Activated CD8-positive, alpha-beta memory T cell treated with anti-CD3 and anti-CD28 coated beads, Interleukin-2, amount 10 ng/mL, durations not matched to agents 7 days and 5 days (primary cell): ENCODE measurements at regions not wholly inside any gene's neighbourhood (a gene's known extent, or its start where the extent isn't known, plus 50 kb on each side); places are given as distances from the start of the nearest gene placed in this dataset.
"Not testable (repeated sequence)": the region's sequence is repeated elsewhere in the genome, so short reads cannot be mapped to it uniquely, and the experiment has no call there.

Source experiments
- ATAC-seq: fragments of 150-1000 bp; cut with Tn5 transposase; one replicate; pipeline ENCODE4 v1.10.0; 2021; ENCODE audit warnings: moderate library complexity
- CTCF ChIA-PET: fragments of 350-600 bp; sonication (Branson Sonifier 250); formaldehyde crosslinking; loops from one replicate; lab custom pipeline; 2021; ENCODE audit warnings: antibody characterized with exemption; lab: Charles Lee
- DNase-seq: peaks from one replicate; pipeline ENCODE4 v3.0.0-alpha.2; 2020
- H3K27ac Mint-ChIP-seq: one replicate; pipeline ENCODE4 v1.8.0; 2021; ENCODE audit warnings: mild to moderate bottlenecking, mixed read lengths
- H3K27me3 Mint-ChIP-seq: one replicate; pipeline ENCODE4 v1.8.0; 2021; ENCODE audit warnings: mixed read lengths
- H3K36me3 Mint-ChIP-seq: one replicate; pipeline ENCODE4 v1.8.0; 2021; ENCODE audit warnings: mild to moderate bottlenecking, mixed read lengths
- H3K4me1 Mint-ChIP-seq: one replicate; pipeline ENCODE4 v1.8.0; 2021; ENCODE audit warnings: mixed read lengths
- H3K4me3 Mint-ChIP-seq: one replicate; pipeline ENCODE4 v1.8.0; 2021; ENCODE audit warnings: mild to moderate bottlenecking, moderate library complexity, mixed read lengths
- H3K9me3 Mint-ChIP-seq: one replicate; pipeline ENCODE4 v1.8.0; 2022; ENCODE audit warnings: low read depth, mixed read lengths

GRCh38 chr1:220966881-220967611 is 87.8 kb downstream of the HLX start:
- CTCF ChIA-PET = no interaction called here
- DNase-seq = no peak
- no peak overlapping the region for H3K27ac Mint-ChIP-seq
- peaks cover 1% of the 10 kb centered on the region for H3K9me3 Mint-ChIP-seq
- no peaks in the 10 kb centered on the region for H3K36me3 Mint-ChIP-seq
- H3K4me3 Mint-ChIP-seq = no peak overlapping the region
- no peaks in the 10 kb centered on the region for H3K27me3 Mint-ChIP-seq
- H3K4me1 Mint-ChIP-seq = no peaks in the 10 kb centered on the region
- no peak for ATAC-seq

DNA sequence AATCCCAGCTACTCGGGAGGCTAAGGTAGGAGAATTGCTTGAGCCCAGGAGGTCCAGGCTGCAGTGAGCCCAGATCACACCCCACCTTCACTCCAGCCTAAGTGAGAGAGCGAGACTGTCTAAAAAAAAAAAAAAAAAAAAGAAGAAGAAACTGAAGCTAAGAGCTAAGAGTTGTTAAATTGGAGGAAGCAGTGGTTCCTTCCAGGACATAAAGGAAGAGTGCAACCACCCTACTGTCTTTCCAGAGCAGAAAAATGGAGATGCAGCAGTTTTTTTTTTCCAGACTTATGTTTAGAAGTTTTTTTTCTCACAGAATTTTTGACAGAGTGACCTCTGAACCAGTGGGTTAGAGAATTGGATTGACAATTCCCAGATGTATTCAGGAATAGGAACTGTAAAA is 88.7 kb downstream of the HLX start:
- Mint-ChIP-seq H3K9me3 (peaks cover 2% of the 10 kb centered on the region), H3K36me3 (no peaks in the 10 kb centered on the region), H3K27ac (no peak overlapping the region), H3K4me1 (no peaks in the 10 kb centered on the region), H3K27me3 (no peaks in the 10 kb centered on the region), H3K4me3 (no peak overlapping the region)
- ATAC-seq (no peak), DNase-seq (no peak)
- CTCF ChIA-PET = no interaction called here

DNA sequence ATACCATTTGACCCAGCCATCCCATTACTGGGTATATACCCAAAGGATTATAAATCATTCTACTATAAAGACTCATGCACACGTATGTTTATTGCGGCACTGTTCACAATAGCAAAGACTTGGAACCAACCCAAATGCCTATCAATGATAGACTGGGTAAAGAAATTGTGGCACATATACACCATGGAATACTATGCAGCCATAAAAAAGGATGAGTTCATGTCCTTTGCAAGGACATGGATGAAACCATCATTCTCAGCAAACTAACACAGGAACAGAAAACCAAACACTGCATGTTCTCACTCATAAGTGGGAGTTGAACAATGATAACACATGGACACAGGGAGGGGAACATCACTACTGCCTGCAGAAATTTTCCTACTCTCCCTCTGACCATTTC is 90.0 kb downstream of the HLX start:
- DNase-seq, H3K4me1 Mint-ChIP-seq, CTCF ChIA-PET, H3K27ac Mint-ChIP-seq, H3K4me3 Mint-ChIP-seq, ATAC-seq, H3K27me3 Mint-ChIP-seq, H3K36me3 Mint-ChIP-seq, H3K9me3 Mint-ChIP-seq: not testable (repeated sequence)

DNA sequence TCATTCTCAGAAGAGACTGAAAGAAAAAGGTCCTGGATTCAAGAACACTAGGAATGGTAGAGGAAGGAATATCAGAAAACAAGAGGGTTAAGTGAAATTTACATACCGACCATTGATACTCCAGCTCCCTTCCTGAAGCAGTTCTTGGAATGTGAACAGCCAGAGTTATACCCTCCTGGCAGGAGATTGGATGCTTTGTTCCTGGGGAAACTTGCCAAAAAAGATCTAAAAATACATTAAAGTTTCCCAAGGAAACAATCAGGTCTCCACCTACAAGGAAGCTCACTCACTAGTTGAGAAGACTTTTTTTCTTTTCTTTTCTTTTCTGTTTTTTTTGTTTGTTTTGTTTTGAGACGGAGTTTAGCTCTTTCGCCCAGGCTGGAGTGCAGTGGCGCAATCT is 91.1 kb downstream of the HLX start:
- Mint-ChIP-seq H3K9me3 (peaks cover 2% of the 10 kb centered on the region), H3K36me3 (no peaks in the 10 kb centered on the region), H3K27me3 (no peaks in the 10 kb centered on the region), H3K4me1 (no peaks in the 10 kb centered on the region), H3K4me3 (no peak overlapping the region), H3K27ac (no peak overlapping the region)
- no peak for ATAC-seq
- DNase-seq = no peak
- CTCF ChIA-PET = no interaction called here

- Mint-ChIP-seq H3K4me1 (no peaks in the 10 kb centered on the region), H3K4me3 (no peak overlapping the region), H3K27ac (no peak overlapping the region), H3K36me3 (no peaks in the 10 kb centered on the region), H3K9me3 (peaks cover 2% of the 10 kb centered on the region), H3K27me3 (no peaks in the 10 kb centered on the region)
- DNase-seq (no peak), ATAC-seq (no peak)
- CTCF ChIA-PET = no interaction called here
Measured at GRCh38 chr1:220971221-220971620, 92.0 kb downstream of the HLX start.

GRCh38 chr1:220974431-220974830 is 95.2 kb downstream of the HLX start:
- no peak for DNase-seq
- Mint-ChIP-seq H3K4me3 (no peak overlapping the region), H3K27ac (no peak overlapping the region), H3K36me3 (no peaks in the 10 kb centered on the region), H3K4me1 (no peaks in the 10 kb centered on the region), H3K27me3 (no peaks in the 10 kb centered on the region), H3K9me3 (peaks cover 2% of the 10 kb centered on the region)
- ATAC-seq = no peak
- CTCF ChIA-PET = no interaction called here

DNA sequence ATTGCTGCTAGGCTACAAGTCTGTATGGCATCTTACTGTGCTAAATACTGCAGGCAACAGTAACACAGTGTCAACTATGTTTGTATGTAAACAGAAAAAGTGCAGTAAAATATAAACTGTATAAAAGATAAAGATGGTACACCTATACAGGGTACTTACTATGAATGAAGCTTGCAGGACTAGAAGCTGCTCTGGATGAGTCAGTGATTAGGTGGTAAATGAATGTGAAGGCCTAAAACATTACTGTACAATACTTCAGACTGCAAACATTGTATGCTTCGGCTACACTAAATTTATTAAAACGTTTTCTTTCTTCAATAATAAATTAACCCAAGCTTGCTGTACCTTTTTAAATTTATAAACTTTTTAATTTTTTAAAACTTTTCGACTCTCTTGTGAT is 97.1 kb downstream of the HLX start:
- no peak overlapping the region for H3K4me3 Mint-ChIP-seq
- CTCF ChIA-PET = no interaction called here

DNA sequence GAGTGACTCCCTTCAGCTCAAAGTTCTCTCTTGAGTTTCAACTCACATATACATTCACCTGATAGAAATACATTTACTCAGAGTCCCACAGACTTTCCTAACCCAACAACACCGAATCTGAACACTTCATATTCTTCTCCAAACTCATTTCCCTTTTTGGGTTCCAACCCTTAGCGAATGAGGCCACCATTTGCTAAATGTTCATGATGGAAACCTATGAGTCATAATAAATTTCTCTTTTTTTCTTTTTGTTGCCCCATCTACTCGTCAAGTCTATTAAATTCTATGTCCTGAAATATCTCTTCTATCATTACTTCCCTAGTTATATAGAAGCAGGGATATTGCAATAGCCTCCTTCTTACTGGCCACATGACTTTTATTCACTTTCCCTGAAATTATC is 100.1 kb downstream of the HLX start:
- no peak for ATAC-seq
- Mint-ChIP-seq H3K9me3 (no peaks in the 10 kb centered on the region), H3K36me3 (no peaks in the 10 kb centered on the region), H3K4me1 (no peaks in the 10 kb centered on the region), H3K4me3 (no peak overlapping the region), H3K27ac (no peak overlapping the region), H3K27me3 (no peaks in the 10 kb centered on the region)
- DNase-seq = no peak
- CTCF ChIA-PET = no interaction called here

More for the DNA sequence above, 97.1 kb downstream of the HLX start:
- Mint-ChIP-seq H3K36me3 (no peaks in the 10 kb centered on the region), H3K9me3 (peaks cover 2% of the 10 kb centered on the region), H3K27me3 (no peaks in the 10 kb centered on the region), H3K4me1 (no peaks in the 10 kb centered on the region), H3K27ac (no peak overlapping the region)
- DNase-seq (no peak), ATAC-seq (no peak)

- Mint-ChIP-seq H3K27ac (no peak overlapping the region), H3K9me3 (no peaks in the 10 kb centered on the region), H3K36me3 (no peaks in the 10 kb centered on the region), H3K27me3 (no peaks in the 10 kb centered on the region), H3K4me3 (no peak overlapping the region), H3K4me1 (no peaks in the 10 kb centered on the region)
- DNase-seq = no peak
- no peak for ATAC-seq
- CTCF ChIA-PET = no interaction called here
Measured at GRCh38 chr1:220982686-220983085, 103.4 kb downstream of the HLX start.

- no peaks in the 10 kb centered on the region for H3K27me3 Mint-ChIP-seq
- no peaks in the 10 kb centered on the region for H3K9me3 Mint-ChIP-seq
- CTCF ChIA-PET = no interaction called here
- H3K4me1 Mint-ChIP-seq = no peaks in the 10 kb centered on the region
- DNase-seq = no peak
- no peaks in the 10 kb centered on the region for H3K36me3 Mint-ChIP-seq
- no peak overlapping the region for H3K4me3 Mint-ChIP-seq
- no peak overlapping the region for H3K27ac Mint-ChIP-seq
- no peak for ATAC-seq
Measured at GRCh38 chr1:220983877-220984635, 104.8 kb downstream of the HLX start.

DNA sequence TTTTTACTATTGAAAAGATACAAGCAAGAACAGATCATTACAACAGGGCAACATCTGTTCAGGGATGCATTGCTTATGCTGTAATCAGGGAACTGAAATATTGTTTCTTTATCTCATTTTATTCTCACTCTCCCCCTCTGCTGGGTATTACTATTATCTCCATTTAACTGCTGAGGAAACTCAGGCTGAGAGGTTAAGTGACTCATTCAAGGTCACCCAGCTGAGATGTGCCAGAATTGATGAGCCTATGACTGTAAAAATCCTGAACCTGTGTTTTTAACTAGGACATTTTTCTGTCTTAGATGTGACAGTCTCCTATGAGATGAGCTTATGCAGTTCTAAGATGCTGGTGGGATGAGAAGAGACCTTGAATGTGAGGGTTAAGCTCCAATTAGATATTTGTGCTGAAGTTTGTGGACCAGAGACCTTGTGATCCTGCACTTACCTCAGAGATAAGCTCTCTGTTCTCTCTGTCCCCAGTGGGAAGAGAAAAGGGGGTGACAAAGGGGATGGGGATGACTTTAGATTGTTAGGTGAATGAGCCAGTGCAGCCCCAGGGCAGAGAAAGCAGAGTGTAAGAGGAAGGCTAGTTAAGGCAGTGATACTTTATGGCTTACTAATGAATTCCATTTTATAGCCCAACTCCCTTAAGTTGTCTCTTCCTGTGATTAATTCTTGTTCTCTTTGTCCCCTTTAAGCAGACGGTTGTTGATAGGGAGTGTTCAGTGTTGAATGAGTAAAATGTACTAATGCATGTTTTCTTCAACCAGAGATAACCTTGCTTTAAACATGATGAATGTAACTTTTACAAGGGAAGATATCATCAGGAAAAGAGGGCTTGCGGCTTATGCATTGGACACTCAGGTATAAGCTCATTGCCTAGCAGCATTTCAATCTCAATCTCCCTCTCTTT is 111.4 kb downstream of the HLX start:
- Mint-ChIP-seq H3K27ac (no peak overlapping the region), H3K36me3 (no peaks in the 10 kb centered on the region), H3K9me3 (no peaks in the 10 kb centered on the region), H3K4me1 (no peaks in the 10 kb centered on the region), H3K27me3 (no peaks in the 10 kb centered on the region), H3K4me3 (no peak overlapping the region)
- CTCF ChIA-PET = no interaction called here
- no peak for DNase-seq
- no peak for ATAC-seq

- CTCF ChIA-PET = no interaction called here
- no peak overlapping the region for H3K27ac Mint-ChIP-seq
- no peaks in the 10 kb centered on the region for H3K9me3 Mint-ChIP-seq
- H3K27me3 Mint-ChIP-seq = no peaks in the 10 kb centered on the region
- no peaks in the 10 kb centered on the region for H3K36me3 Mint-ChIP-seq
- no peaks in the 10 kb centered on the region for H3K4me1 Mint-ChIP-seq
- H3K4me3 Mint-ChIP-seq = no peak overlapping the region
- no peak for ATAC-seq
- DNase-seq = no peak
Measured at GRCh38 chr1:220991506-220991905, 112.3 kb downstream of the HLX start.

DNA sequence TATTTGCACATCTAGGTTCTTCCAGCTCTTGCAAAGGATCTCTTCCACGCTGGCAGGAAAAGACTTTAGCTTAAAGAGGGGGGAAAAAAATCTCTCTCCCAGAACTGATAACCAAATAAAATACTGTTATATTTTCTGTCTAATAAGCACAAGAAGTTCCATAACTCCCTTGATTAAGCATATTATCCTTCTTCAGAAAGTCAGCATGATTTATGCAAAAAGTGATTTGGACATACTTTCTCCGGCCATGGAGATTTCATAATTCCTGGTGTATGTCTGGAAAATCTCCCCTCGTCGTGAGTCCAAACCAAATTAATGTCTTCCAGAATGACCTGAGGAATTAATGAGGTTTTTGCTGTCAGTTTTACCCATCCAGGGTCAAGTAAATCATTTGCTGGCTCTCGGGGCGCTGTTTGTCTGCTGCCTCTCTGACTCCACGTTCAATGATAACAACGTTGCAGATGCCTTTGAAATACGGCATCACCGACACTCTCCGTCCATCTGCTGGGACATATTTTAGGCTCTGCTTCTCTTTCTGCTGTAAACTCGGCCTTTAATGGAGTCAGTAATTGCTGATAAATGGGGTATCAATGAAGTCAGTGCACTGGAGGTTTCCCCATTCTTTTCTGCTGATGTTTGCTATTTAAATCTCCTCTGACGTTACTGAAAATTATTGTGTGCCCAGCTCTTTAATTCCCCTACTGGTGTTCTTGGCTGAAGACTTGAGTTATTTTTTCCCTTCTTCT is 112.9 kb downstream of the HLX start:
- no peaks in the 10 kb centered on the region for H3K9me3 Mint-ChIP-seq
- no peaks in the 10 kb centered on the region for H3K4me1 Mint-ChIP-seq
- H3K4me3 Mint-ChIP-seq = no peak overlapping the region
- no peaks in the 10 kb centered on the region for H3K27me3 Mint-ChIP-seq
- H3K36me3 Mint-ChIP-seq = no peaks in the 10 kb centered on the region
- ATAC-seq (no peak), DNase-seq (no peak)
- H3K27ac Mint-ChIP-seq = no peak overlapping the region
- CTCF ChIA-PET = no interaction called here
